GM18502 (cell line): ENCODE measurements at regions not wholly inside any gene's neighbourhood (a gene's known extent, or its start where the extent isn't known, plus 50 kb on each side); places are given as distances from the start of the nearest gene placed in this dataset.

ENCODE experiments used
- ATAC-seq: cut with Tn5 transposase; IDR thresholded peaks from one replicate; pipeline ENCODE4 v1.9.1; 2021; ENCODE audit warnings: mild to moderate bottlenecking; ENCODE audit not compliant: unreplicated experiment, poor library complexity

DNA sequence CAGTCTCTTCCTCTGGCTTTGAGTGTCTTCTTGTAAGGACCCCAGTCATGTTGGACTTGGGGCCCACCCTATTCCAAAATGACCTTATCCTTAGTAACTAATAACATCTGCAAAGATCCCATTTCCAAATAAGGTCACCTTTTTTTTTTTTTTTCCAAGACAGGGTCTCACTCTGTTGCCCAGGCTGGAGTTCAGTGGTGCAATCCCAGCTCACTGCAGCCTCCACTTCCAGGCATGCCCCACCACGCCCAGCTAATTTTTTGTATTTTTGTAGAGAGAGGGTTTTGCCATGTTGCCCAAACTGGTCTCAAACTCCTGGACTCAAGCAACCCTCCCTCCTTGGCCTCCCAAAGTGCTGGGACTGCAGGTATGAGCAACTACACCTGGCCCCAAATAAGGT lies 118.8 kb upstream of the GSE1 start:
- no peak for ATAC-seq

GRCh38 chr16:85495259-85495658 lies 117.9 kb upstream of the GSE1 start:
- no peak for ATAC-seq

DNA sequence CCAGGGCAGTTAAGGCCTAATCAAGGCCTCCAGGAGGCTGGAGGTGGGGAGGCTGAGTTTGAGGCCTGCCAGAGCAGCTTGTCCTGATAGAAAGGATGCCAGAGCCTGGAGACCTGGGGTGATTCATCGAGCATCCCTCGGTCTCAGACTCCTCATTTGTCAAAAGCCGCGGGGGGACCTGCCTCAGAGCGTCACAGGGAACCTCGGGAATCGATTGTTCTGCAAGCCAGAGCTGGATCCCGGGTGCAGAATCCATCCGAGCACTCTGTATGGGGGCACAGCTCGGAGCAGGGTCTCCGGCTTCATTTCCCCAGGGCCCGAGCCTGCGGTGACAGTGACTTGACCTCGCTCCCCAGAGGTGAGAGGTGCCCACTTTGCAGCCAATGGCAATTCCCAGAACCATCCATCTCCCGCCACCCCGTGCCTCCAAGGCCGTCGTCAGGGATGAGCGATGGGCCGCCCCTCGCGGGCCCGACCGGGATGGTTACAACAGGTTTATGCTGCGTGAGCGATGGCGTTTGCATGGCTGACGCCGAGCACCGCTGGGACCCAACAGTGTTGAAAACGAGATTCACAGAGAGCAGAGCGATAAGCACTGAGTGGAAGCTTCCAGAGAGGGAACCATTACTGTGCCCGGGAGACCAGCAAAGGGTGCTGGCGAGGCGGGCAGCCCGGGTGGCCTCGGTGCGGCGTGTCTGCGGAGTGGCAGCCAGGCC lies 117.1 kb upstream of the GSE1 start:
- ATAC-seq: no peak

DNA sequence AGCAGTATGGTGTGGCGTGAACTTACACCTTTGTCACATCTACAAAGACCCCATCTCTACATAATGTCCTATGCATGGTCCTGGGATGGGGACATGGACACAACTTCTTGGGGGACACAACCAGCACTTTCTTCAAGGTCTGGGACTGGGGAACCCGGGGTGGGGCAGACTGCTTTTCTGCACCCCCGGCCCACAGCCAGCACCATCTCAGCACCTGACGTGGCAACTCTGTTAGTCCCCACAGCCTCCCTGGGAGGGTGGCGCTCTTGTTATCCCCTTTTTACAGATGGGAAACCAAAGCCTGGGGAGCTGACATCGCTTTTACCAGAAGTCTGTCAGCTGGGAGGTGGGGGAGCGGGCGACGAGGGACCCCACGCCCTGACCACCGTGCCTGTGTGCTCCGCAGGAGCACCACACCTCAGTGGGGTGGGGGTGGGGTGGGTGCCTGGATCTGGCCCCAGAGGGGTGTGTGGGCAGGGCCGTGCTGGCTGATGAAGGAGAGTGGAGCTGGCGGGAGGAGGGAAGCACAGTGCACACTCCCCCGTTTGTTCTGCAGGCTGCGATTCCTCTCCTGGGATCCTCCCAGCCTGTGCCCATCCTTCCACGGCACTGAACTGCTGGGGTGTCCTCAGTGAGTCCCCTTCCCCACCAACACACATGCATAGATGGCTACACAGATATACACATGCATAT lies 115.4 kb upstream of the GSE1 start:
- no peak for ATAC-seq

DNA sequence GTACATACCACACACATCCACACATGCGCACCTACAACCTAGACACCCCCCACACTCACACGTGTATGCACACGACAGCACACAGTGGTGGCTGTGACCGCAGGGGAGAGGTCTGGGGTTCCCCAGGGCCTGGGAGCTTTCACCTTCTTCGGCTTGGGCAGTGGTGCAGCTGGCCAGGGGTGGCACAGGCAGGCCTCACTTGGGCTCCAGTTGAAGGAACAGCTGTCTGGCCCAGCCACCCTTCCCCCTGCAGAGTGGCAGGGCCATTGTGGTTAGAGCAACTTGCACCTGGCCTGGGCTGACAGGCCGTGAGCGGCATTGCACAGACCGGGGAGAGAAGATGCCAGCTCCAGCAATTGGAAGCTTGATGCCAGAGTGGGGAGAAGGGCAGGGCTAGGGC lies 114.5 kb upstream of the GSE1 start:
- ATAC-seq: no peak

- ATAC-seq: no peak
Observed at GRCh38 chr16:85500220-85500619, 112.9 kb upstream of the GSE1 start.

DNA sequence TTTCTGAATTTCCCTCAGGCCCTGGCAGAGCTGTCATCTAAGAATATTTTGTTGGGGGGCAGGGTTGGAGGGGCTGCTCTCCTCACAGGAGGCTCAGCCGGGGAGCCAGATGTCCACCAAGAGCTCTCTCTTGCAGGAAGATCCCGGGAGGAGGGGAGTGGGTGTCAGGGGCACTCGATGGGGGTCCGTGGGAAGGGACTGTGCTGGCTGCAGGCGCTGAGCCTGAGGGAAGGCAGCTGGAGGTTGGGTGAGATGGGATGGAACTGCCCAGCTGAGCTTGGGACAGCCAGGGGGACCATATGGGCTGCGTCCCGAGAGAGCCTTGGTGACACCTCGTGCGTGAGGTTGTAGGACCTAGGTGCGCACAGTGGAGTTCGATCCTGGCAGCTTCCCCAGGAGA lies 111.2 kb upstream of the GSE1 start:
- ATAC-seq: no peak

DNA sequence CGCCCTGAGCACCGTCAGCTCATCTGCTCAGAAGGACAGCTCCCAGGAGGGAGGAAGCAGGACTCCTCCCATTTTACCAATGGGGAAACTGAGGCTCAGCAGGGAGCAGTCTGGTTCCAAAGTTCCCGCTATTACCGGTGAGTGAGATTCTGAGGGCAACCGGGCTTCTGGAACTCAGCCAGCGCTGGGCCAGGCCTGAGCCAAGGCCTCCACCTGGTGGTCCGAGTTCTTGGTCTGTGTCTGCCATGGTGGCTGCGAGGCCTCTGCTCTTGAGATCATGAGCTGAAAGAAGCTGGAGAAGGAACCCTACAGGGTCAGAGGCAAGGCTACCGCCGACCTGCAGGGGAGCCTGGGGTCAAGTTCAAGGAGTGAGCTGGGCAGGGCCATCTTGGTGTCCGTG lies 110.8 kb upstream of the GSE1 start:
- ATAC-seq: no peak

DNA sequence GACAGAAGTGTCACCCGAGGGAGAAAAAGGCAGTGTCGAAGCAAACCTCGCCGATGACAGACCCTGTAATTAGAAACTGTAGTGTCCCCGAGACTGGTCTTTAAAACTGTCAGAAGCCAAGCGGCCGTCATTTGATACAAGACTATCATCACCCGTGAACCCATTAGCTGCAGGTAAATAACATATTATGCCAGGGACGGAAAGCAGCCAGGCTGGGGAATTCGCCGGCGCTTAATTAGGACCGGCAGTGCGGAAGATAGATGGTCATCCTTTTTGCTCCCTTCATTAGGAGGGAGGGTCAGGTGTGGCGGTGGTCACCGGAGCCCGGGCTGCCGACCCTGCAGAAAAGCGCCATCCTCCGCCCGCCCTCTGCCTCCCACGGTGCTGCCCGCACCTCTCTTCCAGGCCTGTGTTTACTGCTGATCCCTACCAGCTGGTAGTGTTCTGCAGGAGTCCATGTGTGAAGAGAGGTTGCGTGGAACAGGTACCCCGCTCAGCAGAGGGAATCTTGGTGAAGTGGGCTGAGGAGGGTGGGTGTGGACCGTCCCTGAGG lies 109.4 kb upstream of the GSE1 start:
- ATAC-seq: no peak

GRCh38 chr16:85504242-85504641 lies 108.9 kb upstream of the GSE1 start:
- ATAC-seq: no peak

GRCh38 chr16:85505794-85506634 lies 107.1 kb upstream of the GSE1 start:
- ATAC-seq: no peak

GRCh38 chr16:85506635-85506911 lies 106.5 kb upstream of the GSE1 start:
- no peak for ATAC-seq

DNA sequence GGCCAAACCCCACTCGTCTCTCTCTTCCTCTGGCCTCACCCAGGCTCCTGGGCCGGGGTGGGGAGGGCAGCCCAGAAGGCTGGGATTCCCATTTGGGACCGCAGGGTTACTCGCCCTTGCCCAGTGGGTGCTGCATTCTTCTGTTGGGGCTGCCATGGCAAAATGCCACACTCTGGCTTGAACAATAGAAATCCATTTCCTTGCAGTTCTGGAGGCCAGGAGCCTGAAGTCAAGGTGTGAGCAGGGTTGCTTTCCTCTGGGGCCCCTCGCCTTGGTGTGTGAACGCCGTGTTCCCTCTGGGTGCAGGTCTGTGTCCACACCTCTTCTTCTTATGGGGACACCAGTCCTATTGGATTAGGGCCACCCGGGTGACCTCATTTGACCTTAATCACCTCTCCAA lies 105.8 kb upstream of the GSE1 start:
- ATAC-seq: no peak

DNA sequence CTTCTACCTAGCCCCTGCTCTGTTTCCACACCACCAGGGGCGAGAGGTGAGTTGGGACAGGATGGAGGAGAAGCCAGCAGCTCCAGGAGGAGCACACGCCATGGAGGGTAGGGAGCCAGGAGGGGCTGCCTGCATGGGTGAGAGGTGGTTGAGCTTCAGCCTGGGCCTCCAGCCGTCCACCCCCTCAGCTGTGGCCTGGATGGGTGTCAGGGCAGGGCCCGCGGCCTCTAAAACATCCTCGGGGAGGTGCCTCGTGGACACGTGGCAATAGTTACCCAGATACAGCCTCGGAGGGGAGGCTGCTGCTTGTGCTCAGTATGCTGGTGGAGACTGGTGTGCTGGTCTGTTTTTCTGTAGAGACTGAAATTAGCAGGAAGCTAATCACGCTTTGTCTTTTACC lies 104.7 kb upstream of the GSE1 start:
- ATAC-seq: no peak

GRCh38 chr16:85508993-85509392 lies 104.1 kb upstream of the GSE1 start:
- no peak for ATAC-seq

DNA sequence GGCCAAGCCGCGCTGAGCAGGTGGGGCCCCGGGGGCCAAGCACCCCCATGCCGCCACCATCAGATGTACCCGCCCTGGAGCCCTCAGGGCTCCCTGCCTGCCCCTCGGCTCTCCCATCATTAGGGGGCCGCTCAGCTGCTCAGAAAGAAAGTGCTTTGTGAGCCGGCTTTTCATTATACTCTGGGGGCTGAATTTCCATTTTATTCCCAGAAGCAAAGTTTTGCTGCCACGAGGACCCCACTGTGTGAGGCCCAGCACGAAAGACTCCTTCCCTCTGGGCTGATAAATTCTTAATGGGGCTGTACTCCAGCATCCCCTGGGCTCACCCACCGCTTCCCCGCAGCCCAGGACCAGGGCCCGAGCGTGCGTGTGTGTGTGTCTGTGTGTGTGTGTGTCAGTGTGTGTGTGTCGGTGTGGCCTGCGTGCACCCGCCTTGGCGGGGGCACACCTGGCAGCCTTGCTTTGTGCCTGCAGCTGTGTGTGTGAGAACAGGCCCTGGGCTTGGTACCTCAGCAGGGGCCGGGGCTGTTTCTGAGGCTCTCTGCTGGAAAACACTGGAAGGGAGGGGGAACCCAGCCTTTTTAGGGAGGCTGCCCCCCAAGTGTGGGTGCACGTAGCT lies 103.0 kb upstream of the GSE1 start:
- ATAC-seq: no peak

DNA sequence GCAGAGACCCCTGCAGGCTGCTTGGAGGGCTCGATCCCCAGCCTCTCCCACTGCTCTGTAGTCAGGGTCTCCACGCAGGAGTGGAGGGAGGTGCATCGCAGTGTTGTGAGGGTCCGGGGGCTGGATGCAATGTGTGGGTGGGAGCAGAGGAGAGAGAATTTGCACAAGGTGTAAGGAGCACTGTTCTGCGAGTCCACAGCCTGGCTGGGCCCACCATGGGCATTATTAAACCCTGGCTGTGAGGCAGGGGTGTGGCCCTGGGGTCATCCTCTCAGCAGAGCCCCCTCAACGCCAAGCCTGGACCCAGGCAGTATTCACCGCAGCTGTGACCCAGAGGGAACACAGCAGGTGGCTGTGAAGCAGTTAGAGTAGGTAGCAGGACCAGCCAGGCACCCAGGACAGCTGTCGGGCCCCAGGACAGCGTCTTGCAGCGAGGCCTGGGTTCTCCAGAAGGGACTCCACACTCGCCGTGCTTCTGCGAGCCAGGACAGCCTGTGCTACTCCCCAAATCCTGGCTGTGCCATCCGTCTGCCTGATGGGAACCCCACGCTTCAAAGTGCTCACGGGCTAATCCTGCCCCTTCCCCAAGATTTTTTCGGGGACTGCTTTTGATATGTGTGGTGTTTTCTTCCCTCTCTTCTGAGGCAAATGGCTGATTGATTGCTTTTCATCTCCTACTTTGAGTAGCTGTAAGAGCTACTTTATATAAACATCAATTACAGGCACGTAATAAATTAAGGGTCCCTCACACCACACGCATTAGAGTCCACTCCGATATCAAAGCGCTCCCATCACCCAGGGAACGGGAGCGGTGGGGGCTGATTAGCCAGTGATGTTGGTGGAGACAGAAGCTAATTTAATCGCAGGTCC lies 100.9 kb upstream of the GSE1 start:
- ATAC-seq: no peak

DNA sequence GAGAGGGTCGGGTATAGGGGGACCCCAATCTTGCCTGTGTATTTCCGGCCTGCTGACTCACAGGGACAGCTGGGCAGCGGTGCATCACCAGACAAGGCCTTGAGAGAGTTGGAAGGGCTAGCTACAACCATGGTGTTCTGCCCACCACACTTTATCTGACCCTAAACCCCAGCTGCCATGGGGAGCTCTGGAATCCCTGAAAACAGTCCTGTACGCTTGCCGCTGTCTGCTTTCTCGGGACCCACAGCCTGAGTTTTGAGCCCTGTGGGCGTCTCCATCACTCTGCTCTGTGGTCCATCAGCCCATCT lies 100.4 kb upstream of the GSE1 start:
- ATAC-seq: no peak

- no peak for ATAC-seq
Observed at GRCh38 chr16:85513180-85513579, 99.9 kb upstream of the GSE1 start.

DNA sequence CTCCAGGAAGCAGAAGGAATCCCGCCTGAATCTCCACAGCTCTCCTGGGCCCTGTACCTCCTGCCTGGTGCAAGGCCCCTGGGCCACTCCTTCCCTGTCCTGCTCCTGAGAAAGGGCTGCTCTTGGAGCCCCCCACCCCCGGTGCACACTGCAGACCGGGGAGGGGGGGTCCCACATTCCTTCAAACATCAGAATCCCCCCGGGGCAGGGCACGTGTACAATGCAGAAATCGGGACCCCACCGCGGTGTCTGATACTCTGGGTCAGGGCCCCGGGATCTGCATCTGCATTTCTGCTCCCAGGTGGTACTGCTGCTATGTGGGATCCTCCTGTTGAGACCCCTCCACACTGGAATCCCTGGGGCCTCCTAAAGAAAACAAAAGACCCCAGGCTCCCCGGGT lies 99.5 kb upstream of the GSE1 start:
- no peak for ATAC-seq
